ENCODE measurements at regions not wholly inside any gene's neighbourhood (a gene's known extent, or its start where the extent isn't known, plus 50 kb on each side); places are given as distances from the start of the nearest gene placed in this dataset.

- no peak for TF ChIP-seq CTCF (IDR thresholded peaks at IDR 0.05; ENCODE audit: insufficient read depth, low read depth, low read length, missing control alignments)
- H3K4me3 ChIP-seq (ENCODE audit: low read depth, low read length) = no peak overlapping the region
- no peak for DNase-seq (ENCODE audit: low read depth)
Observed at GRCh38 chr3:74465715-74466410, 148.6 kb downstream of the CNTN3 start.

- no peak for DNase-seq (ENCODE audit: low read depth)
- TF ChIP-seq CTCF (IDR thresholded peaks at IDR 0.05; ENCODE audit: insufficient read depth, low read depth, low read length, missing control alignments) = no peak
- no peak overlapping the region for H3K4me3 ChIP-seq (ENCODE audit: low read depth, low read length)
Observed at GRCh38 chr3:74463515-74463914, 150.9 kb downstream of the CNTN3 start.

- no peak for DNase-seq (ENCODE audit: low read depth)
- H3K4me3 ChIP-seq (ENCODE audit: low read depth, low read length) = no peak overlapping the region
- TF ChIP-seq CTCF (IDR thresholded peaks at IDR 0.05; ENCODE audit: insufficient read depth, low read depth, low read length, missing control alignments) = no peak
Observed at GRCh38 chr3:74456166-74456565, 158.3 kb downstream of the CNTN3 start.

GRCh38 chr3:74447221-74447620 lies 167.2 kb downstream of the CNTN3 start:
- no peak overlapping the region for H3K4me3 ChIP-seq (ENCODE audit: low read depth, low read length)
- no peak for DNase-seq (ENCODE audit: low read depth)
- no peak for TF ChIP-seq CTCF (IDR thresholded peaks at IDR 0.05; ENCODE audit: insufficient read depth, low read depth, low read length, missing control alignments)

GRCh38 chr3:74445541-74445940 lies 168.9 kb downstream of the CNTN3 start:
- H3K4me3 ChIP-seq (ENCODE audit: low read depth, low read length) = no peak overlapping the region
- no peak for DNase-seq (ENCODE audit: low read depth)
- TF ChIP-seq CTCF (IDR thresholded peaks at IDR 0.05; ENCODE audit: insufficient read depth, low read depth, low read length, missing control alignments) = no peak

- H3K4me3 ChIP-seq (ENCODE audit: low read depth, low read length) = no peak overlapping the region
- DNase-seq (ENCODE audit: low read depth) = no peak
- no peak for TF ChIP-seq CTCF (IDR thresholded peaks at IDR 0.05; ENCODE audit: insufficient read depth, low read depth, low read length, missing control alignments)
Observed at GRCh38 chr3:74443102-74443501, 171.4 kb downstream of the CNTN3 start.

- no peak overlapping the region for H3K4me3 ChIP-seq (ENCODE audit: low read depth, low read length)
- no peak for DNase-seq (ENCODE audit: low read depth)
- no peak for TF ChIP-seq CTCF (IDR thresholded peaks at IDR 0.05; ENCODE audit: insufficient read depth, low read depth, low read length, missing control alignments)
Observed at GRCh38 chr3:74442683-74443082, 171.8 kb downstream of the CNTN3 start.
